ENCODE measurements at regions not wholly inside any gene's neighbourhood (a gene's known extent, or its start where the extent isn't known, plus 50 kb on each side); places are given as distances from the start of the nearest gene placed in this dataset.

DNA sequence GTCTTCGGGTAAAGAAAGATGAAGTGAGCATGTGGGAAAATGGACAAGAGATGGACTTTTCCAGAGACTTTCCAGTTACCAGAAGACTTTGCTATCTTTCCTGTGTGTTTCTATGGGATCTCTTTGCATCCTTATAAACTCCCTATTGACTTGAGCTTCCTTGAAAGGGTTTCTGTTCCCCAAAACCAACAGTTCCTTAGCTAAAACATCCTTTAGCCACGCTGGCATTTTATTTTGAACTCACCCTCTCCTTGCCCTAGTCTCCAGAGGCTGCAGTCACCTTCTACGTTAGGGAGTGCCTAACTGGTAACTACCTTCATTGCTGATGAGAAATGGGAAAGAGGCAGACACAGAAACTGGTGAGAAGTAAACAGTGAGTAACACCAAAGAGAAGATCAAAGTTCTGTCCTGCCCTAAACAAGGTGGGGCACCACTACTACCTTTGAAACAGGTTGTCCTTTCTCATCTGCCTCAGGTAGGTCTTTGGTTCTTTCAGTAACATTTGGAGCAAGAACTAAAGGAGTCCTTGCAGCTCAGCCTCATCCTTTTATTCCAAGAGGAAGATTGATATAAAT lies 402.9 kb downstream of the ENC1 start:
- no peak for FAIRE-seq
- TF ChIP-seq CTCF (IDR thresholded peaks at IDR 0.05 in 2 of 3, conservative IDR thresholded peaks at IDR 0.05 in 1 of 3; ENCODE audit: control insufficient read depth in 2 of 3, extremely low read depth in 1 of 3, insufficient read depth in 1 of 3, low read depth in 3 of 3, low read length in 3 of 3) (no peak), KLF5 (IDR thresholded peaks at IDR 0.05; ENCODE audit: partially characterized antibody) (no peak), ZNF592 (IDR thresholded peaks at IDR 0.05) (no peak), NR2F1 (conservative IDR thresholded peaks at IDR 0.05) (no peak), POLR2AphosphoS5 (IDR thresholded peaks at IDR 0.05; ENCODE audit: low read length) (no peak), PBX3 (IDR thresholded peaks at IDR 0.05; ENCODE audit: insufficient replicate concordance, low read depth, low read length) (no peak), WRNIP1 (IDR thresholded peaks at IDR 0.05; ENCODE audit: borderline replicate concordance, low read depth, low read length) (no peak)
- TF ChIP-seq, protein P1, sequence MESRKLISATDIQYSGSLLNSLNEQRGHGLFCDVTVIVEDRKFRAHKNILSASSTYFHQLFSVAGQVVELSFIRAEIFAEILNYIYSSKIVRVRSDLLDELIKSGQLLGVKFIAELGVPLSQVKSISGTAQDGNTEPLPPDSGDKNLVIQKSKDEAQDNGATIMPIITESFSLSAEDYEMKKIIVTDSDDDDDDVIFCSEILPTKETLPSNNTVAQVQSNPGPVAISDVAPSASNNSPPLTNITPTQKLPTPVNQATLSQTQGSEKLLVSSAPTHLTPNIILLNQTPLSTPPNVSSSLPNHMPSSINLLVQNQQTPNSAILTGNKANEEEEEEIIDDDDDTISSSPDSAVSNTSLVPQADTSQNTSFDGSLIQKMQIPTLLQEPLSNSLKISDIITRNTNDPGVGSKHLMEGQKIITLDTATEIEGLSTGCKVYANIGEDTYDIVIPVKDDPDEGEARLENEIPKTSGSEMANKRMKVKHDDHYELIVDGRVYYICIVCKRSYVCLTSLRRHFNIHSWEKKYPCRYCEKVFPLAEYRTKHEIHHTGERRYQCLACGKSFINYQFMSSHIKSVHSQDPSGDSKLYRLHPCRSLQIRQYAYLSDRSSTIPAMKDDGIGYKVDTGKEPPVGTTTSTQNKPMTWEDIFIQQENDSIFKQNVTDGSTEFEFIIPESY (IDR thresholded peaks at IDR 0.05): no peak
- TF ChIP-seq, protein P2, sequence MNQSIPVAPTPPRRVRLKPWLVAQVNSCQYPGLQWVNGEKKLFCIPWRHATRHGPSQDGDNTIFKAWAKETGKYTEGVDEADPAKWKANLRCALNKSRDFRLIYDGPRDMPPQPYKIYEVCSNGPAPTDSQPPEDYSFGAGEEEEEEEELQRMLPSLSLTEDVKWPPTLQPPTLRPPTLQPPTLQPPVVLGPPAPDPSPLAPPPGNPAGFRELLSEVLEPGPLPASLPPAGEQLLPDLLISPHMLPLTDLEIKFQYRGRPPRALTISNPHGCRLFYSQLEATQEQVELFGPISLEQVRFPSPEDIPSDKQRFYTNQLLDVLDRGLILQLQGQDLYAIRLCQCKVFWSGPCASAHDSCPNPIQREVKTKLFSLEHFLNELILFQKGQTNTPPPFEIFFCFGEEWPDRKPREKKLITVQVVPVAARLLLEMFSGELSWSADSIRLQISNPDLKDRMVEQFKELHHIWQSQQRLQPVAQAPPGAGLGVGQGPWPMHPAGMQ (IDR thresholded peaks at IDR 0.05; ENCODE audit: borderline replicate concordance): no peak

More for the DNA sequence above, 402.9 kb downstream of the ENC1 start:
- Histone ChIP-seq H3K4me2 (ENCODE audit: control insufficient read depth, insufficient read depth) (no peak overlapping the region), H3K4me3 (no peak overlapping the region), H3K9ac (ENCODE audit: control insufficient read depth, insufficient read depth, low read length) (no peak overlapping the region), H3K4me1 (ENCODE audit: control insufficient read depth, insufficient read depth, low read length) (peaks cover 9% of the 10 kb centered on the region), H3K27me3 (replicated peaks in 1 of 2; ENCODE audit: control insufficient read depth in 2 of 2, insufficient read depth in 2 of 2, low read length in 1 of 2) (no peaks in the 10 kb centered on the region), H2AFZ (ENCODE audit: control insufficient read depth, low read depth, low read length) (no peak overlapping the region), H3K9me3 (replicated peaks; ENCODE audit: control insufficient read depth, insufficient read depth, low read length) (no peaks in the 10 kb centered on the region), H4K20me1 (ENCODE audit: control insufficient read depth, insufficient read depth) (no peaks in the 10 kb centered on the region), H3K36me3 (ENCODE audit: control insufficient read depth in 2 of 2, insufficient read depth in 2 of 2, low read length in 1 of 2) (no peaks in the 10 kb centered on the region), H3K79me2 (ENCODE audit: control insufficient read depth, insufficient read depth, low read length) (no peaks in the 10 kb centered on the region), H3K27ac (ENCODE audit: control insufficient read depth, insufficient read depth) (no peak overlapping the region)
- intact Hi-C loops (cut with micrococcal nuclease; ENCODE audit: unreplicated experiment) (no loop called here), in situ Hi-C loops (cut with MboI) (no loop called here)
- ChIA-PET CTCF (interaction anchor here (0.6 kb wide), 1 partner anchor 687 kb away, joined by 3 read pairs; no protein-coding TSS in a partner anchor), SMC1A (ENCODE audit: uncharacterized antibody, unreplicated experiment) (interaction anchor here (0.8 kb wide), 1 partner anchor 58 kb away, joined by 3 read pairs; no protein-coding TSS in a partner anchor), RAD21 (ENCODE audit: unreplicated experiment) (interaction anchor here (0.6 kb wide), 1 partner anchor 159 kb away, joined by 3 read pairs; no protein-coding TSS in a partner anchor), POLR2A (no interaction called here)
- WGBS (ENCODE audit: insufficient coverage, insufficient replicate concordance, low lambda C conversion rate, missing lambda C conversion rate): 3% methylated on average over 3 of the region's 3 CpGs
- no TSS peak for BruUV-seq (replicated peaks)
- ATAC-seq (no peak), DNase-seq (ENCODE audit: low read depth, low spot score) (no peak)
